AG09309 (cell line): ENCODE measurements at regions not wholly inside any gene's neighbourhood (a gene's known extent, or its start where the extent isn't known, plus 50 kb on each side); places are given as distances from the start of the nearest gene placed in this dataset.
"Not testable (repeated sequence)": the region's sequence is repeated elsewhere in the genome, so short reads cannot be mapped to it uniquely, and the experiment has no call there.

Experiments
- DNase-seq: peaks from one replicate; pipeline ENCODE4 v3.0.0-alpha.2; 2010; ENCODE audit warnings: low read depth
- H3K4me3 ChIP-seq: 2 replicates; pipeline ENCODE4 v1.5.1; 2011; ENCODE audit warnings: mild to moderate bottlenecking, low read depth, low read length, moderate library complexity; ENCODE audit not compliant: control insufficient read depth
- CTCF ChIP-seq: IDR thresholded peaks from 2 replicates; pipeline ENCODE4 v1.5.1; 2011; ENCODE audit warnings: mild to moderate bottlenecking, low read depth, low read length, inconsistent platforms; ENCODE audit not compliant: insufficient read depth, control insufficient read depth; ENCODE audit errors: missing control alignments

DNA sequence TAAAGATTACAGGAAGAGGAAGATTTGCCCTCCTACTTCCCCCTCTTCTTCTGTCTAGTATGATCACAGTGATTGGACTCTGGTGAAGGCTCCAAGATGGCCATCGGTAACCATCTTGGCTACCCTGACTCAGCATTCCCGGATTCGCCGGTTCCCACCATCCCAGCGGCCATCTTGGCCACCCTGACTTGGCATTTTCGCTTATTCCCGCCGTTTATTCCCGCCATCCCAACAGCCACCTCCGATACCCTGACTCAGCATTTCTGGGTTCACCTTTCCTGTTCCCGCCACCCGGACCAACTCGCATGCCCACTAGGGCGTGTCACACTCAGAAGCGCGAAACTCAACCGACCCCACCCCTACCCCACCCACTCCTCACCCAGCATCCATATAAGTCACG is 95.4 kb upstream of the GRIN2A start:
- no peak overlapping the region for H3K4me3 ChIP-seq
- no peak for TF ChIP-seq CTCF
- DNase-seq: no peak

GRCh38 chr16:10280262-10281170 is 98.3 kb upstream of the GRIN2A start:
- no peak for TF ChIP-seq CTCF
- DNase-seq: no peak
- H3K4me3 ChIP-seq: no peak overlapping the region

- H3K4me3 ChIP-seq: no peak overlapping the region
- DNase-seq: no peak
- TF ChIP-seq CTCF: no peak
Observed at GRCh38 chr16:10282367-10282766, 100.1 kb upstream of the GRIN2A start.

- DNase-seq, H3K4me3 ChIP-seq: not testable (repeated sequence)
Observed at GRCh38 chr16:10283246-10283645, 101.0 kb upstream of the GRIN2A start.

DNA sequence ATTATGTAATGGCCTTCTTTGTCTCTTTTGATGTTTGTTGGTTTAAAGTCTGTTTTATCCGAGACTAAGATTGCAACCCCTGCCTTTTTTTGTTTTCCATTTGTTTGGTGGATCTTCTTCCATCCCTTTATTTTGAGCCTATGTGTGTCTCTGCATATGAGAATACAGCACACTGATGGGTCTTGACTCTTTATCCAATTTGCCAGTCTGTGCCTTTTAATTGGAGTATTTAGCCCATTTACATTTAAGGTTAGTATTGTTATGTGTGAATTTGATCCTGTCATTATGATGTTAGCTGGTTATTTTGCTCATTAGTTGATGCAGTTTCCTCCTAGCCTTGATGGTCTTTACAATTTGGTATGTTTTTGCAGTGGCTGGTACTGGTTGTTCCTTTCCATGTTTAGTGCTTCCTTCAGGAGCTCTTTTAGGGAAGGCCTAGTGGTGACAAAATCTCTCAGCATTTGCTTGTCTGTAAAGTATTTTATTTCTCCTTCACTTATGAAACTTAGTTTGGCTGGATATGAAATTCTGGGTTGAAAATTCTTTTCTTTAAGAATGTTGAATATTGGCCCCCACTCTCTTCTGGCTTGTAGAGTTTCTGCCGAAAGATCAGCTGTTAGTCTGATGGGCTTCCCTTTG is 95.3 kb upstream of the ATF7IP2 start:
- not testable (repeated sequence) for DNase-seq, H3K4me3 ChIP-seq

DNA sequence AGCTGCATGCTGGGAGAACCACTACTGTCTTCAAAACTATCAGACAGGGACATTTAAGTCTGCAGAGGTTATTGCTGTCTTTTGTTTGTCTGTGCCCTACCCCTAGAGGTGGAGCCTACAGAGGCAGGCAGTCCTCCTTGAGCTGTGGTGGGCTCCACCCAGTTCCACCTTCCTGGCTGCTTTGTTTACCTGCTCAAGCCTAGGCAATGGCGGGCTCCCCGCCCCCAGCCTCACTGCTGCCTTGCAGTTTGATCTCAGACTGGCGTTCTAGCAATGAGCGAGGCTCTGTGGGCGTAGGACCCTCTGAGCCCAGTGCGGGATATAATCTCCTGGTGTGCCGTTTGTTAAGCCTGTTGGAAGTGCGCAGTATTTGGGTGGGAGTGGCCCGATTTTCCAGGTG is 93.7 kb upstream of the ATF7IP2 start:
- not testable (repeated sequence) for DNase-seq, H3K4me3 ChIP-seq

DNA sequence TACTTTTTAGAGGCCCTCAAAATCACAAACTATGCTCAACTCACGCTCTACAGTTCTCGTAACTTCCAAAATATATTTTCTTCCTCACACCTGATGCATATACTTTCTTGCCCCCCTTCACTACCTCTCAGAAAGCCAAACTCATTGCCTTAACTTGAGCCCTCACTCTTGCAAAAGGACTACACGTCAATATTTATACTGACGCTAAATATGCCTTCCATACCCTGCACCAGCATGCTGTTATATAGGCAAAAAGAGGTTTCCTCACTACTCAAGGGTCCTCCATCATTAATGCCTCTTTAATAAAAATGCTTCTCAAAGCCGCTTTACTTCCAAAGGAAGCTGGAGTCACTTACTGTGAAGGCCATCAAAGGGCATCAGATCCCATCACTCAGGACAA is 92.9 kb upstream of the ATF7IP2 start:
- not testable (repeated sequence) for DNase-seq, H3K4me3 ChIP-seq

DNA sequence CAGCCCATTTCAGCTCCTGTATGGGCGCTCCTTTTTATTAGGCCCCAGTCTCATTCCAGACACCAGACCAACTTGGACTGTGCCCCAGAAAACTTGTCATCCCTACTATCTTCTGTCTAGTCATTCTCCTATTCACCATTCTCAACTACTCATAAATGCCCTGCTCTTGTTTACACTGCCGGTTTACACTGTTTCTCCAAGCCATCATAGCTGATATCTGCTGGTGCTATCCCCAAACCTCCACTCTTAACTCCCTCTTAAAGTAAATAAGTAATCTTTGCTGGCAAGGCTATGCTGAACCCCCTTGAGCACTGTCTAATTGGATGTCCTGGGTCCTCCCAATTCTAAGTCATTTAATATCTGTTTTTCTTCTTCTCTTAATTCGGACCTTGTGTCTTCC is 91.7 kb upstream of the ATF7IP2 start:
- not testable (repeated sequence) for H3K4me3 ChIP-seq, DNase-seq

- H3K4me3 ChIP-seq: no peak overlapping the region
- DNase-seq: no peak
- TF ChIP-seq CTCF: no peak
Observed at GRCh38 chr16:10296956-10297340, 88.9 kb upstream of the ATF7IP2 start.
